BE2C (cell line): ENCODE measurements at regions not wholly inside any gene's neighbourhood (a gene's known extent, or its start where the extent isn't known, plus 50 kb on each side); places are given as distances from the start of the nearest gene placed in this dataset.

Source experiments
- DNase-seq: peaks from one replicate; pipeline ENCODE4 v3.0.0-alpha.2; 2020
- H3K27me3 ChIP-seq: fragments of 250-450 bp; sonication (Bioruptor Pico); 2 replicates; pipeline ENCODE4 v1.5.1; 2020; ENCODE audit warnings: mild to moderate bottlenecking
- H3K36me3 ChIP-seq: fragments of 250-450 bp; sonication (Bioruptor Pico); 2 replicates; pipeline ENCODE4 v1.5.1; 2020; ENCODE audit warnings: mild to moderate bottlenecking
- H3K4me1 ChIP-seq: fragments of 250-450 bp; sonication (Bioruptor Pico); 2 replicates; pipeline ENCODE4 v1.5.1; 2020
- H3K4me3 ChIP-seq: 2 replicates; pipeline ENCODE4 v1.5.1; 2011; ENCODE audit warnings: low read depth, low read length
- H3K9me3 ChIP-seq: fragments of 250-450 bp; sonication (Bioruptor Pico); 2 replicates; pipeline ENCODE4 v1.5.1; 2020
- CTCF ChIP-seq: IDR thresholded peaks from 2 replicates; pipeline ENCODE4 v1.5.1; 2012; ENCODE audit warnings: mild to moderate bottlenecking, low read depth, low read length

DNA sequence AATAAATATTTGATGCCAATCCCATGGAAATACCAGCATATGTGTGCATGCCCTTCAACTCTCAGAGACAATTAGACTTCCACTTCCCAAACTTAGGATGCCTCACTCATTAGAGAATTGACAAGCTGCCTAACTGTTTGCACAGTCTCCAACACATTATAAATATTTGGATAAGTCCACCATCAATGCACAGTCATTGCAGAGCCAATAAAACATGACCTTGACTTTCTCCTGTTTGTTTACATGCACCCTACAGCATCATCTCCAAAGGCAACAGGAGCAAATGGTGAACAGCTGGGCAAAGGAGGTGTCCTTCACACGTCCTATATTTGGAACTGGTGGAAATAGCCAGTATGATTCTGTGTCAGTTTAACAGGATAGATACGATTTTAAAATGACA lies 804.4 kb upstream of the RBFOX1 start:
- no peaks in the 10 kb centered on the region for H3K4me1 ChIP-seq
- DNase-seq, result no peak
- no peaks in the 10 kb centered on the region for H3K27me3 ChIP-seq
- H3K9me3 ChIP-seq, result no peaks in the 10 kb centered on the region
- TF ChIP-seq CTCF, result no peak
- no peak overlapping the region for H3K4me3 ChIP-seq
- H3K36me3 ChIP-seq, result no peaks in the 10 kb centered on the region

GRCh38 chr16:6527646-6528045 lies 805.0 kb upstream of the RBFOX1 start:
- Histone ChIP-seq H3K27me3 (no peaks in the 10 kb centered on the region), H3K9me3 (no peaks in the 10 kb centered on the region), H3K36me3 (no peaks in the 10 kb centered on the region), H3K4me3 (no peak overlapping the region), H3K4me1 (no peaks in the 10 kb centered on the region)
- no peak for TF ChIP-seq CTCF
- no peak for DNase-seq

- Histone ChIP-seq H3K4me3 (no peak overlapping the region), H3K27me3 (no peaks in the 10 kb centered on the region; the same call in 1 of the 2 replicates), H3K36me3 (no peaks in the 10 kb centered on the region), H3K4me1 (no peaks in the 10 kb centered on the region), H3K9me3 (no peaks in the 10 kb centered on the region)
- TF ChIP-seq CTCF, result no peak
- no peak for DNase-seq
Measured at GRCh38 chr16:6524501-6524900, 808.1 kb upstream of the RBFOX1 start.

GRCh38 chr16:6517020-6517720 lies 815.5 kb upstream of the RBFOX1 start:
- no peak overlapping the region for H3K4me3 ChIP-seq

GRCh38 chr16:6512512-6512911 lies 820.1 kb upstream of the RBFOX1 start:
- no peak for DNase-seq
- H3K9me3 ChIP-seq, result no peaks in the 10 kb centered on the region
- no peak overlapping the region for H3K4me3 ChIP-seq
- H3K27me3 ChIP-seq, result no peaks in the 10 kb centered on the region
- no peaks in the 10 kb centered on the region for H3K36me3 ChIP-seq
- TF ChIP-seq CTCF, result no peak
- no peaks in the 10 kb centered on the region for H3K4me1 ChIP-seq

More at GRCh38 chr16:6517020-6517720, 815.5 kb upstream of the RBFOX1 start:
- no peaks in the 10 kb centered on the region for H3K9me3 ChIP-seq
- TF ChIP-seq CTCF, result no peak
- DNase-seq, result no peak
- H3K4me1 ChIP-seq, result no peaks in the 10 kb centered on the region
- no peaks in the 10 kb centered on the region; the same call in 1 of the 2 replicates for H3K27me3 ChIP-seq
- H3K36me3 ChIP-seq, result no peaks in the 10 kb centered on the region

DNA sequence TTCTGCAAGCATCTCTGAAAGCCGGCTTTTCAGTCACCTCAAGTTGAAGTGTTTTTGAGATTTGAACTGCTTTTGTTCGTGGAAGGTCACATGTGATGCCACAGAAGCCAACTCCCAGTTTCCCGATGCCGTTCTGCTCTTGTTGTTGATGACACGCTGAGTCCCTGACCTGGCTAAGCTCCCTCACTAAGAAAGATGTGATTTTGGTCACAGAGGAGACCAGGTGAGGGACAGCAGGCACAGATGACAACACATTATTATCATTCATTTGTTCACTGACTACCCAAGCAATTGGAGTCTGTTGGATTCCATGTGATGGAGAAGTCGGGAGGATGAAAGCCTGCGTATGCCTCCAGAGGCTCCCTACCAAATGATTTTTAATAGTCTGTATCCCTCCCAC lies 822.4 kb upstream of the RBFOX1 start:
- Histone ChIP-seq H3K27me3 (no peaks in the 10 kb centered on the region), H3K4me1 (no peaks in the 10 kb centered on the region)

More for the DNA sequence above, 822.4 kb upstream of the RBFOX1 start:
- Histone ChIP-seq H3K36me3 (no peaks in the 10 kb centered on the region), H3K4me3 (no peak overlapping the region), H3K9me3 (no peaks in the 10 kb centered on the region)
- DNase-seq, result no peak
- TF ChIP-seq CTCF, result no peak
